GM18909 (cell line): ENCODE measurements at regions not wholly inside any gene's neighbourhood (a gene's known extent, or its start where the extent isn't known, plus 50 kb on each side); places are given as distances from the start of the nearest gene placed in this dataset.
"Not testable (repeated sequence)": the region's sequence is repeated elsewhere in the genome, so short reads cannot be mapped to it uniquely, and the experiment has no call there.

ENCODE experiments used
- ATAC-seq: cut with Tn5 transposase; IDR thresholded peaks from one replicate; pipeline ENCODE4 v1.9.1; 2021; ENCODE audit warnings: mild to moderate bottlenecking; ENCODE audit not compliant: unreplicated experiment, poor library complexity

DNA sequence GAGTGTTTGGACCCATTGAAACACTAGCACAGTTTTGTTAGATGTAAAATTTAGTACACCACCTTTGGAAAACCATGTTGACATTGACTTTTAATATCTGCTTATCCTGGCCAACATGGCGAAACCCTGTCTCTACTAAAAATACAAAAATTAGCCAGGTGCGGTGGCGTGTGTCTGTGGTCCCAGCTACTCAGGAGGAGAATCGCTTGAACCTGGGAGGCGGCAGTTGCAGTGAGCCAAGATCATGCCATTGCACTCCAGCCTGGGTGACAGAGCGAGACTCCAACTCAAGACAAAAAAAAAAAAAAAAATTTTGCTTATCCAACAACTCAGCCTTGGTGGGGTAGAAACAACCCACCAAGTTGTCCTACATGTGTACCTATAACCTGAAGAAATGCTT is 454.2 kb downstream of the EFNB2 start:
- not testable (repeated sequence) for ATAC-seq

DNA sequence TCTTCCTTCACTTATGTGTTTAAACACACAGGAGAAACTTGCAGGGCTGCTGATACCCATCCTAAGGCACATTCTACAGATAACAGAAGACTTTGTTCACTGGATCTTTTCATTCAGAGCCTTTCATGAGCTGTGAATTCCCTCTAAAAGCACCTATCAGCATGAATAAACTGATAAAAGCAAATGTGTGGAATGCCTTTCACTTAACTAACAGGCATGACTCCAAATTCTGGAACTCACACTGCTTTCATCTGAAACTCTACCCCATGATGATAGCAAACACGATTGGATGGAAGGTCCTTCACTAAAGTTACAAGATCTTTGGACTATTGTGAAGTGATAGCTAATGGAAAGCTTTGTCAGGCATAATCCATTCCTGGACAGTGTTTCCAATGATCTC is 457.3 kb downstream of the EFNB2 start:
- ATAC-seq: no peak

DNA sequence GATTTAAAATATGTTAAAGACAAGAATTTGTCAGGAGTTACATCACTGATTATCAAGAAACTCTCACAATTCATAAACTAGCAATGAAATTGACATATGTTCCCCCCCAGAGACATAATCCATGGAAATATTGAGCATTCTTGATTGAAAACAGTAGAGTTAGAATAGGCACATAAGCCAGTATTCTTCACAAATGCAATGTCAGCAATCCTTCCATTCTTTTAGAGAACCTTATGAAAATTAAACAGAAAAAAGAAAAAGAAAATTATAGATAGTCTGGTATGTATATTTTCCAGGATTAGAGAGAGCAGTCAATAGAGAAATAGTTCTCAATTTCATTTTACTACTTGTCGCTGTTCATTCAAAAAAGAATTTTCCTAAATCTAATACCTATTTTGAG is 458.4 kb downstream of the EFNB2 start:
- ATAC-seq: no peak

DNA sequence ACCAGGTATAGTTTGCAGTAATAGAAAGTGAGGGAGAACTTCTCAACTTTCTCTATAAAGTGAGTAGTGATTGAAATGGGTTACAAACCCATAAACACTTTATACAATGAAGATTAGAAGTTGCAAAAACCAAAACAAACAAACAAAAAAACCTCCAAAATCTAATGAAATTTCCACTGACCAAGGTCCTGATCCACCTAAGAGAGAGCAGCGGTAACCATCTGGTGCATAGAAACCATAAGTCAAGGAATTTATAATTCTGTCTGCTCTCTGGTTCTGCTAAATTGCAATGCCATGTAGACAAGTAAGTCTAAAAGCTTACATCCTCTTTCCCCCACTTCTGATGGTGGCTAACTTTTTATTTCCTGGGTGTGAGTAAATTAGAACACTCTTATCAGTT is 463.4 kb downstream of the EFNB2 start:
- no peak for ATAC-seq

DNA sequence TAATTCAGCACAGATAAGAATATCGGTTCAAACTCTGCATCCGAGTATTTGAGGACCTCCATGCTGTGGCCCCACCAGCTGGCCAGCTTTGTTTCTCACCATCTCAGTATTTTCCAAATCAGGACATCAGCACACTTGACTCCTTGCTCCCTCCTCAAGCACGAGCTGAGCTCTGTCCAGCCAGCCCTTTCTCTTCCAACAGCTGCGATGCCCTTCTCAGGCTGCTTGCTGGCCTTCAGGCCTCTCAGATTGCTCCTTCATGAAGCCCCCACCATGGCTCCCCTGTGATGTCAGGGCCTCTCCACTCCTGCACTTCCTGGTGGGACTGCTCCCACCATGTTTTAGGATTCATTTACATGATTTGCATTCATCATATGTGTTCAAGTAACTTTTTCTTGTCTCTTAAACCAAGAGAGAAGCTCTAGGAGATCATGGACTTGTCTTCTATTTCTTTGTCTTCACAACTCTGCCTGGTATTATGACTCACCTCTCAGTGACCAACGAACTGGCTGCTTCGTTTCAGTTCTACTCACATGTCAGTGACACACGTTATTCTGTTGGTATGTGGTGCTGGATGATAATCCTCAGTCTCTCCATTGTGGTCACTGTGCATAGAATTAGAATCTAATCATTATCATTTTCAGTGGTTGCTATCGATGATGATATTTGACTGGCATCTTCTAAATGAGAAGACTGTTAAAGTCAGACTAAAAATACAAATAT is 471.7 kb downstream of the EFNB2 start:
- no peak for ATAC-seq

DNA sequence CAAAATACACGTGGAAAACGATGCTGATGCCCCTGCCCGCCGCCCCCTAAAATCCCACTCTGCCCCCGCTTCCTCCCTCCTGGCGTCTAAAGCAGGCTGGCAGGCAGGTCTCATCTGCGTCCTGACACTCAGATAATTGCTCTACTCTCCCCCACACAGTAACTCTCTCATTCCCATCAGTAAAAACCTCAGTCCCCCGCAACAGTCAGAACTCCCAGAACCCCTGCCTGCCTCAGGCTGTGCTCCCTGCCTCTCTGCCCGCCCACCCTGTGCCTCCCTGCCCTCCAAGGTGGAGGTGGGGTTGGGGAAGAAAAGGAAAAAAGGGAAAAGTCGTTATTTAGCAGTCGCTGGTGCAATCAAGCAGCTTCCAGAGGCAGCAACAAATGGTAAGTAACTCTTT is 473.7 kb downstream of the EFNB2 start:
- no peak for ATAC-seq

DNA sequence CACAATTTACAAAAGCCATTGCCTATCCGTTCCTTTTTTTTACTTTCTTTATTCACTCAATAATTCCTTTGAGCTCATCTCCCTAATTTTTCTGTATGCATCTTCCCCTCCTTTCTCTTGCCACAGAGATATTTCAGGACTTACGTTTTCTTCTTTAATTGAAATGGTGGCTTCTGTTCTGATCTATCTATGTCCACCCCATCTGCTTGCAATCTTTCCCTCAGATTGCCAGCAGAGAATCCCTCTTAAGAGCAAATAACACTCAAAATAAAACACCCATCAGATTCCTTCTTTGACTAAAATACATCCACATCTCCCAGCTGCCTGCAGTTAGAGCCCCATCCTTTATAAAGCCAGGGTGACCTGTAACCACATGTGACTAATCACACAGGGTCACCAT is 478.6 kb downstream of the EFNB2 start:
- no peak for ATAC-seq

DNA sequence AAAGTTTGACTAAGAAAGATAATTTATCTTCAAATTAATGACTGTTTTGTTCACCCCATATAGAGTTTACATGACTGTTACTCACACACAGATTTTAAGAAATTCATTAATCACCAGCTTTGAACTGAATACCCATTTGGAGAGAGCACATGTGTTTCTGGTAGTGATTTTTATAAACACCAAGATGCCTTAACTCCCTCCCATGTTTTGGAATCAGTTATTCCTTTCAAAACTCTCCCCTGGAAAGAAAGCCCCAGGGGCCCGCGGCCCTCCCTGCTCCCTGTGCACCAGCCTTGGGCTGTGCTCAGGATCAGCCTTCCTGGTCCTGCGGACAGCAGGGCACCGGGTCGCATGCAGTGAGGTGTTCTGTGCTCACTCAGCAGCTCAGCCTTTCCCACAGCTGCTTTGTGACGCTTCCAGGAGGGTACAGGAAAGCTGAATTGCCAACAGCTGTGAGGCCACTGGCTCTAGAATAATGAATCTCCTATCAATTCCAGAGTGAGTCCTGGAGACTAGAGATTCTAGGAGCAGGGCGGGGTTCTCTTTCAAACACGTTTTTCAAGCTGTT is 483.2 kb downstream of the EFNB2 start:
- ATAC-seq: no peak

DNA sequence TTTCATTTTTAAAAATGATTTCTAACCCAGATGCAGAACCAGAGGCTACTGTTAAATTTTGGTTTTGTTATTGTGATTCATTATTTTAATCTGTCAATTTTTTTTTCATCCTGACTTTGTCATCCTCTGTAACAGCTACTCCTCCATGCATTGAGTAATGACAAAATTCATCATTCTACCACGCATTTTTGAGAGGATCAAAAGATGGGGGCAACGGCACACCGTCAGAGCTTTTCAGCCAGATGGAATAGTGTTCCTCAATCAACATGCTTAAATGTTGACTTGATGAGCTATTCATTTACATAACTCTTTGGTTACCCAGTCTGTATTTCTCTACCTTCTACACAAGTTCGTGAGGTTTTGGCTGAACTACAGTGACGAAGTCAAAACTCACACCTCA is 486.3 kb downstream of the EFNB2 start:
- ATAC-seq: no peak

DNA sequence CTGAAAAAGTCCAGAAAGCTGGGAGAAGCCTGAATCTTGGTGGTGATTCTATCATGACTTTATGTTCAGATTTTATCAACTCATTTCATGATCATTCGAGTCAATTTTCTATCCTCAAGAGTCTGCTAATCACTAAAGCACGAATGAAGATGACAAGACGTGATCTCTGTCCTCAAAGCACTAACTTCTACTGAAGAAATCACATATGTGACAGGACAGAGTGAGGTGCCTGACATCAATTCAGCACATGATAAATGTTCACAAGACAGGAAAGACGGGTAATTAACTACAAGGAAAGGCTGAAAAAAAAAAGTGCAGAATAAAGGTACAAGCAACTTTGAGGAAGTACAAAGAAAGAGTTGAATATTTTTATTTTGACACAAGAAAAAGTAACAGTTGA is 487.1 kb downstream of the EFNB2 start:
- no peak for ATAC-seq

DNA sequence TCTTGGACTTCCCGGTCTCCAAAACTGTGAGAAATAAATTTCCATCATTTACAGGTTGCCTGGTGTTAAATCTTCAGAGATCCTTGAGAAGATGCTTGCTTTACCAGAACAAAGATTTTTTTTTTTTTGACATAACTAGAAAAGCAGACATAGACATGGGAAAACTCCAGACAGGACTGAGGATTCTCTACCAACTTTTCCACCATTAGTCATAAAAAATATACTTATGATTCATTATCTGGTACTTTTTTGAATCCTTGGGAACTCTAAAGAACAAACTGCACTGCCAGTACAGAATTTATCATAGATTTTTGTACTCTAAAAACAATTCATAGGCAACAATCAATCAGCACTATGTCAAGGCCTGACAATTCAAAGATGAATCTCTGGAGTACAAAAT is 487.6 kb downstream of the EFNB2 start:
- ATAC-seq: no peak

DNA sequence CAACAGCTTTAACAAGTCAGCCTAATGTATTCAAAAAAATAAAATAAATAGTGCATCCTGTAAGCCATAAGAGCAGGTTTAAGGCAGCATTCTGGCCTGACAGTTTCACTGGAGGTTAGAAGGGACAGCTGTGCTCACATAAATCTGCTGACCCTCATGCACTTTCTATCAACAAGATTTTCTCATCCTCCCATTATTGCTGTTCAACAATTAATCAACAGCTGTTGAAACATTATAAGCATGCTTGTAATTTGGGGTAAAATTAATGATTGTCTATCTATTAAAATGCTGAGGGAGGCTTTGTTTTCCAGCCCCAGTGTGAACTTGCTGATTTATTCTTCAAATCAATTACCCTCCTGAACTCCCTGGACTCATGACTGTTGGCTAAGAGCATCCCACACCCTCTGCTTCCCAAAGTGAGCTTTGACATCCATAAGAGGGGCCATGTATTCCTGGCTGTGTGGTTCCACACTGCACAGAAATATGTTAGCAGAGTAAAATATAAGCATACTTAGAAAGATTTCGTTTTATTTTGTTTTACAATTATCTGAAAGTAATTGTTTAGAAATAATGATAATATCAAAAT is 492.4 kb downstream of the EFNB2 start:
- ATAC-seq: no peak

DNA sequence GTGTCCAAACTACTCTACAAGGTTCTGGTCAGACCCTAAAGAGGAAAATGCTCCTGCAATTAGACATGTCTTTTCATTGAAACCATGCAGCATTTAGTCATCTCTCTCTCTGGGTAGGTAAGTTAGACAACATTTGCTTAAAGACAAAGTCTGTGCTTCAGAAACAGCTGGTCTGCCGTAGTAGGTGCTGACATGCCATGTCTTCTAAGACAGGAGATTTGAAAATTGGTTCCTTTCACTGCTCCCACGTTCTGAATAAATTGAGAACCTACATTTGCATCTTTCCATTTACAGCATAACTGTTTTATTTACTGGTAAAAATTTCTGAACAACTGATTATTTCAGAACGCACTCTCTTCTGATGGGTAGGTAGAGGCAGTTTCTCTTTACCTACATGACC is 494.0 kb downstream of the EFNB2 start:
- ATAC-seq: no peak

DNA sequence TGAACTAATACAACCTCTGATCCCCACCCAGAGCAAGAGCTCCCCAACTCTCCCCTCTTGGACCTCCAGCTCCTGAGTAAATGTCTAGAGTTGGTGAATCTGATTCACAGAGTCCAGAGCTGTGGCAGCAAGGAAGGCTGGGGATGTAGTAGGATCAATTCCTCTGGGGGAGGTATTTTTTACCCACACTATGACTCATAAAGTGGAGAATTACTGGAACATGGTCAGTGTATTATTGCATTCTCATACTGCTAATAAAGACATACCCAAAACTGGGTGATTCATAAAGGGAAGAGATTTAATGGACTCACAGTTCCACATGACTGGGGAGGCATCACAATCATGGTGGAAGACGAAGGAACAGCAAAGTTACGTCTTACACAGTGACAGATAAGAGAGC is 496.7 kb downstream of the EFNB2 start:
- no peak for ATAC-seq

DNA sequence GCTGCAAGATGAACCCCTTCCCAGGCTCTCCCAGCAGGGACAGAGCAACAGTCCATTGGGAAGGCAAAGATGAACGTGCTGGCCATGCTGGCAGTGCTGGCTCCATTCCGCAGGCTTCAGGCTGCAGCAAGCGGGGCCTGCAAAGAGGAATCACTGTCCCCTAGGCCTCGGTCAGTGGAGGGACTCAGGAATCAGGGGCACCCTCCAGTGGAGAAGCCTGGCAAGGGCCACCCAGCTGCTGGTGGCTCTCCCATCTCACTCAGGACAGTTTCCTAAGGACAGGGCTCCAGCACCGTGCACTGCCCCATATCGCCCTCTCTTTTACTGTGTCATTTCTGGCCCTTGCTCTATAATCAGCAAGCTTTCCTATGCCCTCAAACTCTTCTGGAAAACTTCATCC is 498.6 kb downstream of the EFNB2 start:
- no peak for ATAC-seq

DNA sequence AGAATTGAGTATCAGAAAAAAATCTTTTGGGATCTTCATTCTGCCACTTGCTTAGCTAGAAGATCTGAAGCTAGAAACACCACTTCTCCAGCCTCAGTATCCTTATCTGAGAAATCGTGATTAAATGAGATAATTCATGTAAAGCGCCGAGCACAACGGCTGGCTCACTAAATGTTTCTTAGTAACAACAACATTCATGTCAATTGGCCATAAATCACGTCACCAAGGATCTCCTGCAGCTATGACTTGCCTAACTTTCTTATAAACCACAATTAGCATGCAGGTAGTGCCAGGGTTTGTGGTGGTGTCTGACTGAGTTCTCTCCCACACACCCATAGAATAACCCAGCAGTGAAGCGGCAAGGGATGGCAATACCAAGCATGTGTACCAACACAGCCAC is 501.3 kb downstream of the EFNB2 start:
- ATAC-seq: no peak

DNA sequence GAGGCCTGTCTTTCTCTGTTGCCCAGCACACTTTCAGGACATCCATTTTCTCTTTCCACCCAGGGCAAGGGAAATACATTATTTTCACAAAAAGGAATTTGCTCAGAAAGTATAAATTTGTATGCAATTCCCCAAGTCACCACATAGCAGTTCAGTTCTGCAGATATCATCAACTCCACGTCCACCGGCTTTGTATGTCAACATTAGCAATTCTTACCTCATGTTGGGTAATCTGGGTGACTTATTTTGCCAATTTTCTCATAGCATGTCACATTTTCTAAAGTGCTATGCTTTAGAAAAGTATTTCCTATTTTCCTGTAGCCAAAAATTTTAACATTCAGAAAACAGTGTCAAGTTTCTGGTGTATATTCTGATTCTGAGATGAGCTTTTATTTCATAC is 501.8 kb downstream of the EFNB2 start:
- ATAC-seq: no peak

DNA sequence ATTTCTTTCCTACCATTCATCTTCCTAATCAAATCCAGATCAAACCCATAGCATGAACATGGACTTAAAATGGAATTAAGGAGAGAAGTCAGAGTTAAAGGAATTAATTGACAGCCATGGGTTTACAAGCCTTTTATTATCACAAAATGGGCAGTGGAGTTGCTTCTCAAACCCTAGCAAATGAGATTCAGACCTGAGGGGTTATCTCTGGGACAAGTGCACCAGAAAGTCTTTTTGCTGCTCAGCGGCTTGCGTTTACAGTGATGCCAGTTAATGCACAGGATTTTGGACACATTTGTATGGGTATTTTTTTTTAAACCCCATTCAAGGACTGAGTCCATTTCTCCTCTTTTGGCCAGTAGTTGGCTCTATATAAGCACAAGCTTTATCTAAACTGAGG is 503.0 kb downstream of the EFNB2 start:
- no peak for ATAC-seq

DNA sequence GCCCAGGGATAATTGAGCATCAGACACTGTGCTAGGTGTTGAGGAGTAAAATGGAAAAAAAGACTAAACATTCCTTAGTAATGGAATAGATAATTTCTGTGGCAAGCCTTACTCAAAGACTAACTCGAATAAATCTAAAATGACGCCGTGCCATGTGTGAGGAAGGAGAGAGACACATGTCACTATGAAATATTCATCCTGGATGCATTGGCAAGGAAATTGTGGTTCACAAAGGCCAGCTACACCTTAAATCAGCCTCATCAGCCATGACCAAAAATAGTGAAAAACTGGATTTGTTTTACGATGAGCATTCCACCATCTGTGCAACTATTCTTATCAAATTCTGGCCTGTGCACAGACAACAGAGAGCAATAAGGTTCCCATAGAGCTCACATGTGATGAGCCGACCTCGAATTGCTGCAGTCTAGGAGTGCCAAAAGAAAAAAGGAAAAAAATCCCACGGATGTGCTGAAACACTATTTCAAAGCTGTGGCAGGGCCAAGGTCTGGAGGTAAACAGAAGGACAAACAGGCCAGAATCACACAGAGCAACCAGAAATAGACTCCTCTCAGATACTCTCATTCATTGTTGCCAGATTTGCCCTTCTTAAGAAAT is 505.7 kb downstream of the EFNB2 start:
- ATAC-seq: no peak

DNA sequence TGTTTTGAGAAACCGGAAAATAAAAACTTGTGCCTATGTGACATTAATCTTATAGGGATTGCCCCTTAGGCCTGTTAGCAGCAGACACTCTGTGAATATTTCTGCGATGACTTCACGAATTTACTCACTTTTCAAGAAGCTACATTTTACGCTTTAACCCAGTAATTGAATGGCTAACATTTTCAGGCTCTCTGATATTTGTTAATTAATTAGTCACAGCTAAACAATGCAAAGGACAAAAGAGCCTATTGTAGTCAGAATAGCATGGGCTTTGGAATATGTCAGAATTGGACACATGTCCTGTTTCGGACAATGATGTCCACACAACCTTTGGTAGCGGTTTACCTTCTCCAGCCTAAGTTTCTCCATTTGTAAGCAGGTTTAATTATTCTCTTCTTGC is 506.6 kb downstream of the EFNB2 start:
- ATAC-seq: no peak

DNA sequence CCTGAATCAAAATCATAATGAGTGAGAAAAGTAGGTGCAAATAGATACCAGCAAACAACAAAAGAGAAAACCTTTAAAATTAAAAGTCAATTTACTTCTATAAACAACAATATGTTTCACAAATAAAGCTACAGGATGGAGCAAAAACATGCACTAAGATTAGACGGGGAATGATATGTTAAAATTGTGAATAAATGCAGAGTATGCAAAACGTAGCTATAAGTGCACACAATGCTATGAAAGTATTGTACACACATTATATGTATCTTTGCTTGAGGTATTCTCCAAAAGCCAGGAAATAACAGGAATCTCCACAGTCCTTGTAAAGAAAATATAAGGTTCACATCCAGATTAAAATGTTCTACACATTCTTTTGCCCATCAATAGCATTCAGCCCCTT is 523.9 kb downstream of the EFNB2 start:
- ATAC-seq: no peak

DNA sequence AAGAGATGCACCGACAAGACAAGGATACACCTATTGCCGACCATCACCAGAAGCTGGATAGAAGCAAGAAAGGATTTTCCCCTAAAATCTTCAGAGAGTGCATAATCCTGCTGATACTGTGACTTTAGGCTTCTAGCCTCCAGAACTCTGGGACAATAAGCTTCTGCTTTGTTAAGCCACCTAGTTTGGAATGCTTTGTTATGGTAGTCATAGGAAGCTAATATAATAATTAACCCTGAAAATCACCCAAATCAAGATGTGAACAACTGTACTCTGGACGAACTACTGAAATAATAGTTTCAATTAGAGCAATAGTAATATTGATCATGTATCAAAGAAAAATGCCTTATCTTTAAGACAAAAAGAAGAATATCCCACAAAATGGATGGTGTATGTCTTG is 524.6 kb downstream of the EFNB2 start:
- no peak for ATAC-seq
